Heart left ventricle (tissue), 13 donors: ENCODE measurements at regions not wholly inside any gene's neighbourhood (a gene's known extent, or its start where the extent isn't known, plus 50 kb on each side); places are given as distances from the start of the nearest gene placed in this dataset.

Experiments used
- POLR2A ChIP-seq, 2 donors: fragments of 450-650 bp; IDR thresholded peaks; one replicate each; pipeline ENCODE4 v1.6.1; 2017; ENCODE audit warnings: antibody characterized with exemption in 2 of 2, mild to moderate bottlenecking in 2 of 2, moderate library complexity in 2 of 2
- TF ChIP-seq, protein P1 (sequence below), 12 donors: fragments of 200-600 bp; sonication (generic) in 4 of 12; IDR thresholded peaks; one replicate each; pipeline versions ENCODE4 v1.5.0 to v1.8.0; 2018 to 2022; ENCODE audit warnings: antibody characterized with exemption in 12 of 12, mild to moderate bottlenecking in 5 of 12
- donor health status: ischemic (EF 13 %, LVEDD 7.1; RV severe dilation, severe dysfunction).
- donor health status: DM: no; HTN: yes; CAD: no.
- donor health status: DM: no; HTN: no; CAD: no.
- donor health status: ischemic (EF 25% LVEDD 6.9; RV normal size, moderate dysfunction).
- donor health status: ischemic (EF 25% LVEDD 5.7; RV mildly dilated, moderate dysfunction).
- donor health status: ischemic (EF 35%, LVEDD 5.7; RV mildly dilated, moderate dysfunction).
- donor health status: nonischemic (EF 11% LVEDD 7.7; RV severe dilation, severe dysfunction).
- donor health status: DM: yes; HTN: yes; CAD: no.
- donor health status: PGD.
- donor health status: ischemic (EF 29% LVEDD 5.4; RV normal size, mild dysfunction).
- donor health status: nonischemic (EF 23%, LVEDD 6.1; RV moderate dilation, normal function).

DNA sequence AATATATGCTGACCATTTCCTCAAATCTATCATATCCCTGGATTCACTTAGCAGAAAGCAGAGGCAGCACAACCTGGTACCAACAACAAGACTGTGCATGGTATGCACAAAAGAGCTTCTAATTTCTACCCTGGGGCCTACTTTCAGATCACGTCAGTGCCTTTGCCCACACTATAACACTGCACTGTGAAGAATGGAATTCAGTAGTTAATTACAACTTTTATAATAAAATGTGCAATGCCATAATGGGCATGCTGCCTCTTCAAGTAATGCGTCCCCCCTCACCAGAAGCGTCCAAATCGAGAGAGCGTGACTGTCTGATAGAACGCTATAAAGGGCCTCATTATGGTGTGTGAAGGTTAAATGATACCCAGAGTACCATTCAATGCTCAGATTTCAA is 328.1 kb upstream of the PKDCC start:
- TF ChIP-seq POLR2A (IDR thresholded peaks at IDR 0.05), result no peak
- TF ChIP-seq, protein P1, sequence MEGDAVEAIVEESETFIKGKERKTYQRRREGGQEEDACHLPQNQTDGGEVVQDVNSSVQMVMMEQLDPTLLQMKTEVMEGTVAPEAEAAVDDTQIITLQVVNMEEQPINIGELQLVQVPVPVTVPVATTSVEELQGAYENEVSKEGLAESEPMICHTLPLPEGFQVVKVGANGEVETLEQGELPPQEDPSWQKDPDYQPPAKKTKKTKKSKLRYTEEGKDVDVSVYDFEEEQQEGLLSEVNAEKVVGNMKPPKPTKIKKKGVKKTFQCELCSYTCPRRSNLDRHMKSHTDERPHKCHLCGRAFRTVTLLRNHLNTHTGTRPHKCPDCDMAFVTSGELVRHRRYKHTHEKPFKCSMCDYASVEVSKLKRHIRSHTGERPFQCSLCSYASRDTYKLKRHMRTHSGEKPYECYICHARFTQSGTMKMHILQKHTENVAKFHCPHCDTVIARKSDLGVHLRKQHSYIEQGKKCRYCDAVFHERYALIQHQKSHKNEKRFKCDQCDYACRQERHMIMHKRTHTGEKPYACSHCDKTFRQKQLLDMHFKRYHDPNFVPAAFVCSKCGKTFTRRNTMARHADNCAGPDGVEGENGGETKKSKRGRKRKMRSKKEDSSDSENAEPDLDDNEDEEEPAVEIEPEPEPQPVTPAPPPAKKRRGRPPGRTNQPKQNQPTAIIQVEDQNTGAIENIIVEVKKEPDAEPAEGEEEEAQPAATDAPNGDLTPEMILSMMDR (IDR thresholded peaks at IDR 0.05), result no peak
